GM21786 (cell line): ENCODE measurements at regions not wholly inside any gene's neighbourhood (a gene's known extent, or its start where the extent isn't known, plus 50 kb on each side); places are given as distances from the start of the nearest gene placed in this dataset.
"Not testable (repeated sequence)": the region's sequence is repeated elsewhere in the genome, so short reads cannot be mapped to it uniquely, and the experiment has no call there.

Source experiments
- ATAC-seq: cut with Tn5 transposase; IDR thresholded peaks from one replicate; pipeline ENCODE4 v1.9.1; 2021; ENCODE audit not compliant: unreplicated experiment

- ATAC-seq = no peak
Observed at GRCh38 chr3:74000725-74001124, 376.0 kb upstream of the PDZRN3 start.

GRCh38 chr3:73999501-73999900, 374.8 kb upstream of the PDZRN3 start:
- no peak for ATAC-seq

GRCh38 chr3:73990691-73991090, 365.9 kb upstream of the PDZRN3 start:
- ATAC-seq = not testable (repeated sequence)

- ATAC-seq = no peak
Observed at GRCh38 chr3:73966733-73967132, 342.0 kb upstream of the PDZRN3 start.

GRCh38 chr3:73964818-73965217, 340.1 kb upstream of the PDZRN3 start:
- no peak for ATAC-seq

GRCh38 chr3:73955494-73956070, 330.8 kb upstream of the PDZRN3 start:
- ATAC-seq = no peak

GRCh38 chr3:73954506-73954905, 329.8 kb upstream of the PDZRN3 start:
- no peak for ATAC-seq

- ATAC-seq = no peak
Observed at GRCh38 chr3:73952781-73953180, 328.0 kb upstream of the PDZRN3 start.

GRCh38 chr3:73950865-73951558, 326.3 kb upstream of the PDZRN3 start:
- no peak for ATAC-seq

GRCh38 chr3:73945541-73945940, 320.8 kb upstream of the PDZRN3 start:
- ATAC-seq = no peak

GRCh38 chr3:73939985-73940384, 315.2 kb upstream of the PDZRN3 start:
- no peak for ATAC-seq

- ATAC-seq = no peak
Observed at GRCh38 chr3:73933585-73933984, 308.8 kb upstream of the PDZRN3 start.

- ATAC-seq = no peak
Observed at GRCh38 chr3:73927203-73927570, 302.4 kb upstream of the PDZRN3 start.

GRCh38 chr3:73926360-73927202, 301.8 kb upstream of the PDZRN3 start:
- no peak for ATAC-seq

- no peak for ATAC-seq
Observed at GRCh38 chr3:73925011-73925410, 300.3 kb upstream of the PDZRN3 start.

- no peak for ATAC-seq
Observed at GRCh38 chr3:73924048-73924447, 299.3 kb upstream of the PDZRN3 start.

- ATAC-seq = no peak
Observed at GRCh38 chr3:73917643-73918042, 292.9 kb upstream of the PDZRN3 start.

GRCh38 chr3:73915886-73916285, 291.1 kb upstream of the PDZRN3 start:
- no peak for ATAC-seq

- no peak for ATAC-seq
Observed at GRCh38 chr3:73908218-73908617, 283.5 kb upstream of the PDZRN3 start.

GRCh38 chr3:73901686-73902085, 276.9 kb upstream of the PDZRN3 start:
- ATAC-seq = no peak

- no peak for ATAC-seq
Observed at GRCh38 chr3:73894474-73895213, 269.9 kb upstream of the PDZRN3 start.
